GM21381 (cell line): ENCODE measurements at regions not wholly inside any gene's neighbourhood (a gene's known extent, or its start where the extent isn't known, plus 50 kb on each side); places are given as distances from the start of the nearest gene placed in this dataset.

Experiments used
- ATAC-seq: cut with Tn5 transposase; IDR thresholded peaks from one replicate; pipeline ENCODE4 v1.9.1; 2021; ENCODE audit warnings: mild to moderate bottlenecking, moderate library complexity; ENCODE audit not compliant: unreplicated experiment

- ATAC-seq: no peak
Observed at GRCh38 chr11:116173506-116173905, 599.3 kb downstream of the BUD13 start.

GRCh38 chr11:116172851-116173250 is 599.9 kb downstream of the BUD13 start:
- no peak for ATAC-seq

GRCh38 chr11:116172156-116172555 is 600.6 kb downstream of the BUD13 start:
- no peak for ATAC-seq

GRCh38 chr11:116171271-116172140 is 601.3 kb downstream of the BUD13 start:
- no peak for ATAC-seq

- no peak for ATAC-seq
Observed at GRCh38 chr11:116170526-116171120, 602.2 kb downstream of the BUD13 start.

GRCh38 chr11:116169776-116170175 is 603.0 kb downstream of the BUD13 start:
- ATAC-seq: no peak

GRCh38 chr11:116168459-116168787 is 604.4 kb downstream of the BUD13 start:
- no peak for ATAC-seq

GRCh38 chr11:116167706-116168458 is 604.9 kb downstream of the BUD13 start:
- ATAC-seq: no peak

GRCh38 chr11:116166573-116167465 is 606.0 kb downstream of the BUD13 start:
- ATAC-seq: no peak

- no peak for ATAC-seq
Observed at GRCh38 chr11:116164843-116165242, 607.9 kb downstream of the BUD13 start.

- no peak for ATAC-seq
Observed at GRCh38 chr11:116162886-116163230, 609.9 kb downstream of the BUD13 start.

GRCh38 chr11:116162086-116162885 is 610.5 kb downstream of the BUD13 start:
- ATAC-seq: no peak

GRCh38 chr11:116148645-116149044 is 624.1 kb downstream of the BUD13 start:
- ATAC-seq: no peak

- no peak for ATAC-seq
Observed at GRCh38 chr11:116148056-116148455, 624.7 kb downstream of the BUD13 start.

GRCh38 chr11:116145187-116145865 is 627.5 kb downstream of the BUD13 start:
- no peak for ATAC-seq

GRCh38 chr11:116144387-116144958 is 628.3 kb downstream of the BUD13 start:
- ATAC-seq: no peak

- ATAC-seq: no peak
Observed at GRCh38 chr11:116138280-116138679, 634.1 kb upstream of the CADM1 start.

- no peak for ATAC-seq
Observed at GRCh38 chr11:116137753-116138152, 633.5 kb upstream of the CADM1 start.

- no peak for ATAC-seq
Observed at GRCh38 chr11:116136987-116137674, 632.9 kb upstream of the CADM1 start.
